ENCODE measurements at regions not wholly inside any gene's neighbourhood (a gene's known extent, or its start where the extent isn't known, plus 50 kb on each side); places are given as distances from the start of the nearest gene placed in this dataset.
"Not testable (repeated sequence)": the region's sequence is repeated elsewhere in the genome, so short reads cannot be mapped to it uniquely, and the experiment has no call there.

DNA sequence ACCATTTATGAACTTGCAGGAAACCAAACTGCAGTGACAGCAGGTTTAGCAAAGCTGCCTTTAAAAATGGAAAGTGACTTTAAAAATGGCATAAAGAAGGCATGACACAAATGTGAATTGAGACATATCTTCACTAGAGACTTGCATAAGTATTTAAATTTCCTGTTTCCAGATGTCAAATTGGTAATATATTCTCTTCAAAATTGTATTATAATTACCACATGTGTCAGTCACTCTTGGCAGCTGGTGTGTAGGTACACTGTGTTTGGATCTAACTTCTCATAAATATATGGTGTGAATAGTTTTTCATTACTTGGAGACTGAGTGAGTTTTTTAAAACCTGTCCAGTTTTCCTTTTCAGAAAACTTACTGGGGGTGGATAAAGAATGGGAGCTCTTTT, 636.2 kb upstream of the SGO1 start:
- H3K9me1 ChIP-seq (ENCODE audit: insufficient read depth, low read length), result no peaks in the 10 kb centered on the region
- no peaks in the 10 kb centered on the region for H3K27me3 ChIP-seq (ENCODE audit: control insufficient read depth, insufficient read depth, low read length)
- no peak overlapping the region for H2AK9ac ChIP-seq (replicated peaks; ENCODE audit: low read depth, low read length, poor library complexity)
- dilution Hi-C loops (cut with HindIII; ENCODE audit: low sequenced_read_pairs, unreplicated experiment), result no loop called here
- H2AK5ac ChIP-seq (ENCODE audit: low read depth, low read length), result no peak overlapping the region
- no peak overlapping the region for H4K8ac ChIP-seq (ENCODE audit: low read depth in 2 of 2, low read length in 2 of 2)
- DNase-seq, result no peak
- H2BK20ac ChIP-seq (ENCODE audit: low read depth, low read length), result no peak overlapping the region
- H4K20me1 ChIP-seq (ENCODE audit: insufficient read depth, low read length), result no peaks in the 10 kb centered on the region
- H3K23ac ChIP-seq (ENCODE audit: low read depth, low read length), result no peak overlapping the region
- H2AFZ ChIP-seq (replicated peaks; ENCODE audit: low read length, poor library complexity), result no peak overlapping the region
- BruUV-seq (replicated peaks), result no TSS peak
- POLR2A ChIA-PET (ENCODE audit: unreplicated experiment), result no interaction called here
- H3K4ac ChIP-seq (ENCODE audit: low read depth, low read length), result no peak overlapping the region
- no peak overlapping the region for H3K18ac ChIP-seq (ENCODE audit: low read depth, low read length)
- no peaks in the 10 kb centered on the region for H3K79me1 ChIP-seq (ENCODE audit: low read depth in 1 of 2, low read length in 2 of 2)
- no peaks in the 10 kb centered on the region for H3K36me3 ChIP-seq (ENCODE audit: control insufficient read depth, insufficient read depth, low read length)
- no peak overlapping the region for H4K91ac ChIP-seq (ENCODE audit: insufficient read depth, low read depth, low read length)
- no peak for TF ChIP-seq MAZ (IDR thresholded peaks at IDR 0.05; ENCODE audit: borderline replicate concordance, low read depth, low read length)
- H2BK120ac ChIP-seq (ENCODE audit: low read depth, low read length), result no peak overlapping the region
- no peak for ATAC-seq (ENCODE audit: low read depth)
- no peak overlapping the region for H3K9ac ChIP-seq (ENCODE audit: low read depth, low read length)
- intact Hi-C loops (cut with micrococcal nuclease), result no loop called here
- H3K9me3 ChIP-seq (ENCODE audit: control insufficient read depth, insufficient read depth, low read length), result no peaks in the 10 kb centered on the region; the same call in 1 of the 2 replicates
- in situ Hi-C loops (cut with MboI; ENCODE audit: low sequenced_read_pairs), result no loop called here
- CTCF ChIA-PET, result no interaction called here
- H3K27ac ChIP-seq (ENCODE audit: insufficient read depth, low read length), result no peak overlapping the region
- H3K56ac ChIP-seq (ENCODE audit: extremely low read depth, insufficient read depth, low read length), result no peak overlapping the region
- H3K4me2 ChIP-seq (ENCODE audit: low read depth, low read length), result no peak overlapping the region
- H3K4me1 ChIP-seq (ENCODE audit: control insufficient read depth, insufficient read depth, low read length), result no peaks in the 10 kb centered on the region
- no peak overlapping the region for H2BK5ac ChIP-seq (ENCODE audit: low read depth, low read length, poor library complexity, severe bottlenecking)
- no peak overlapping the region for H3K4me3 ChIP-seq (ENCODE audit: insufficient read depth, low read depth, low read length)
- H4K5ac ChIP-seq (ENCODE audit: low read depth, low read length), result no peak overlapping the region
- H2BK15ac ChIP-seq (ENCODE audit: low read depth, low read length), result no peak overlapping the region
- H3K14ac ChIP-seq (replicated peaks; ENCODE audit: low read depth, low read length), result no peak overlapping the region

DNA sequence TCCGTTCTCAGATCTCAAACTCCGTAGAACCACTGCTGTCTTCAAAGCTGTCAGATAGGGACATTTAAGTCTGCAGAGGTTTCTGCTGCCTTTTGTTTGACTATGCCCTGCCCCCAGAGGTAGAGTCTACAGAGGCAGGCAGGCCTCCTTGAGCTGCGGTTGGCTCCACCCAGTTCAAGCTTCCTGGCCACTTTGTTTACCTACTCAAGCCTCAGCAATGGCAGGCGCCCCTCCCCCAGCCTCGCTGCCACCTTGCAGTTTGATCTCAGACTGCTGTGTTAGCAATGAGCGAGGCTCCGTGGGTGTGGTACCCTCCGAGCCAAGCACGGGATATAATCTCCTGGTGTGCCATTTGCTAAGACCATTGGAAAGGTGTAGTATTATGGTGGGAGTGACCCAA, 634.9 kb upstream of the SGO1 start:
- ATAC-seq (ENCODE audit: low read depth); H3K36me3 ChIP-seq (ENCODE audit: control insufficient read depth, insufficient read depth, low read length): not testable (repeated sequence)
- 77% methylated on average over 4 of the region's 9 CpGs; no CpG with 5 or more reads in 1 of the 2 experiments for WGBS, 2 experiments (ENCODE audit: extremely low coverage in 2 of 2, insufficient read length in 1 of 2)

More for the DNA sequence above, 634.9 kb upstream of the SGO1 start:
- H3K4ac ChIP-seq (ENCODE audit: low read depth, low read length); H2BK120ac ChIP-seq (ENCODE audit: low read depth, low read length); H3K23ac ChIP-seq (ENCODE audit: low read depth, low read length); H3K56ac ChIP-seq (ENCODE audit: extremely low read depth, insufficient read depth, low read length); H2BK5ac ChIP-seq (ENCODE audit: low read depth, low read length, poor library complexity, severe bottlenecking); H3K27me3 ChIP-seq (ENCODE audit: control insufficient read depth, insufficient read depth, low read length); H2BK20ac ChIP-seq (ENCODE audit: low read depth, low read length); H3K27ac ChIP-seq (ENCODE audit: insufficient read depth, low read length); H4K5ac ChIP-seq (ENCODE audit: low read depth, low read length); H2AK5ac ChIP-seq (ENCODE audit: low read depth, low read length); dilution Hi-C loops (cut with HindIII; ENCODE audit: low sequenced_read_pairs, unreplicated experiment); H3K4me1 ChIP-seq (ENCODE audit: control insufficient read depth, insufficient read depth, low read length); H3K4me2 ChIP-seq (ENCODE audit: low read depth, low read length); H4K20me1 ChIP-seq (ENCODE audit: insufficient read depth, low read length); H2AFZ ChIP-seq (replicated peaks; ENCODE audit: low read length, poor library complexity); H3K79me1 ChIP-seq (ENCODE audit: low read depth in 1 of 2, low read length in 2 of 2); in situ Hi-C loops (cut with MboI; ENCODE audit: low sequenced_read_pairs); H3K9ac ChIP-seq (ENCODE audit: low read depth, low read length); POLR2A ChIA-PET (ENCODE audit: unreplicated experiment); H3K18ac ChIP-seq (ENCODE audit: low read depth, low read length); BruUV-seq (replicated peaks); H4K91ac ChIP-seq (ENCODE audit: insufficient read depth, low read depth, low read length); H2BK15ac ChIP-seq (ENCODE audit: low read depth, low read length); intact Hi-C loops (cut with micrococcal nuclease); CTCF ChIA-PET; H3K14ac ChIP-seq (replicated peaks; ENCODE audit: low read depth, low read length); H3K9me3 ChIP-seq (ENCODE audit: control insufficient read depth, insufficient read depth, low read length); DNase-seq; H3K4me3 ChIP-seq (ENCODE audit: insufficient read depth, low read depth, low read length); H2AK9ac ChIP-seq (replicated peaks; ENCODE audit: low read depth, low read length, poor library complexity); H4K8ac ChIP-seq (ENCODE audit: low read depth in 2 of 2, low read length in 2 of 2); H3K9me1 ChIP-seq (ENCODE audit: insufficient read depth, low read length): not testable (repeated sequence)
